ENCODE measurements at regions not wholly inside any gene's neighbourhood (a gene's known extent, or its start where the extent isn't known, plus 50 kb on each side); places are given as distances from the start of the nearest gene placed in this dataset.

DNA sequence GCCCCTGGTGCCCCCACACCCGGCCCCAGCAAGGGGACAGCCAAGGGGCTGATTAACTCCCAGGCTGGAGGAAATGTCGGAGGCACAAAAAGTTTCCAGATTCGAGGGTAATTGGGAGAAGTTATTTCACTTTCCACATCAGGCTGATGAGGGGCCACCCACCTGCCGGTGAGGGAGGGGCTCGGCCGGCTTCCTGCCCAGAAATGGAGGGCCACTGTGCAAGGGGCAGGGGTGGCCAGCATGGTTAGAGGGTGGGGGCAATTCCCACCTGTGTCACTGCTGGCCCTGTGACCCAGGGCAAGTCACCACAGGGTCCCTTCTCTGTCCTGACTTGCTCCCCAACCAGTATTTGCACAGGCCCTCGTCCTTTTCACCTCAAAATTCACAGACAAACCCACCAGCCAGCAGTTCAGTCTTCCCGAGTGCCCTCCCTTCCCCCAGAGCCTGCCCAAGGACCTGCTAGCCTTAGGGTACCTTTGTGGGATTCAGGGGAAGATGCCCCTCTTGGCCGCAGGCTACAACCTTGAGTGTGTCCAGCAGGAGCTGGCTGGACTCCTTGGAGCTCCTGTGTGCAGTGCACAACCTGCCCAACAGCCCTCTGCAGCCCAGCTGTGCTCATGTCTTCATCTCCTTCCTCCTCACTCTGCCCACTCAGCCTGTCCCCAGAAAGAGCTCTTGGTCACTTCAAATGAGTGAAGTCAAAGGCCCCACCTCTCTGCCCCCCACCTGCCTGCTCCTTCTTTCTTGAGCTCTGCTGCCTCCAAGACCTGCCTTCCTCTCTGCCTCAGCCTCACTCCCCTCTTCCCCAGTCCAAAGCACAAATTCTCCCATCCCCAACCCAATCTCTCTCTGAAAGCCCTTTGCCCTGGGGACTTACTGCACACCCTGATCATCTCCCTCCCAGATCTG, 130.5 kb downstream of the BARX1 start:
- H3K9me3 ChIP-seq: no peaks in the 10 kb centered on the region
- no peak overlapping the region for H3K4me3 ChIP-seq
- H3K36me3 ChIP-seq: no peaks in the 10 kb centered on the region
- no peak for DNase-seq
- H3K27me3 ChIP-seq: no peaks in the 10 kb centered on the region

DNA sequence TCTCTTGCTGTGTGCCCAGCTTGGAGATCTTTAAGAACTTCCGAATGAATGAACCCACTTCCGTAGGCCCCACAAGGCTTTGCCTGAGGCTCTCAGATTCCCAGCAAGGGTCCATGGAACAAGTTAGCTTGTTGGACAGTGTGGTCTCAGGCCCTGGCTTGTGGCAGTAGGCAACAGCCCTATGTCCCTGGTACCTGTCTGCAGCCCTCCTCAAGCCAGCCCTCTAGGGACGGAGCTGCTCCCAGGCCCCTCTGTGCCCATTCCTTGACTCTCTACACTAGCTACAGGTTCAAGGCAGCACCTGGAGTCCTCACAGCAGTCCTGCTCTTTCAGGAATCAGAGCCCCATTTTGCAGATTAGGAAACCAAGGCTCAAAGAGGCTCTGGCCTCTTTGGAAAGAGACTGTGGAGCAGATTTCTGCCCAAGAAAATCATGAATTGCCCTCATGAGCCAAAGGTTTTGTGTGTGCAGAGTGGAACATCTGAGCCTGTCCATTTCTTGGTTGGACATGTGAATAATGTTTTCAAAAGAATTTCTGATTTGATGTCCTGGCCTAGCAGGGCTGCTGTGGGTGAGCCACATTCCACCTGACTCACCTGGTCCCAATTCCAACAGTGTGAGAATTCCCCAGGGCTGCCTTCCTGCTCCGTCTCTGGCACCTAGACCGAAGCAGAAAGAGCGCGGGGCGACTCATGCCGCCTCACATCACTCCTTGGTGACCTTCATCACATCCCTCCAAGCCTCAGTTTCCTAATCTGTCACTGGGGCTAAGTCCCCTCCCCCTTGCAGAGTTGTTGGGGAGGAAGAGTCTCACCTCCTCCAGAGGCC, 131.7 kb downstream of the BARX1 start:
- no peak overlapping the region for H3K4me3 ChIP-seq
- H3K9me3 ChIP-seq: no peaks in the 10 kb centered on the region
- no peaks in the 10 kb centered on the region for H3K27me3 ChIP-seq
- H3K36me3 ChIP-seq: no peaks in the 10 kb centered on the region
- no peak for DNase-seq

DNA sequence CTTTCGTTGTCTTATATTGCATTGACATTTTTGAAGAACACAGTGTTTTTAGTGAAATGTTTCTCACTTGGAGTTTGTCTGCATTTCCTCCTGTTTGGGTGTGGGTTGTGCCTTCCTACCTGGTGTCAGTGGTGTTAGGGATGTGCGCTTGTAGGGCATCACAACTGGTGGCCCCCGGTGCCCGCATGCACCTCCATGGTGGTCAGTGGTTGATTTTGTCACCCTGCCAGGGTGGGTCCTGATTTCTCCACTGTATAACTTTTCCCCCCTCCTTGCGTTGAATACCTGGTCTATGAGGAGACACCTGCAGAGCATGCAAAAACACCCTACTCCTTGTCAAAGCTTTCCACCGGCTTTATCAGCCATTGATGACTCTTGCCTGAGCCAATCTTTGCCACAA, 132.9 kb downstream of the BARX1 start:
- DNase-seq: no peak

DNA sequence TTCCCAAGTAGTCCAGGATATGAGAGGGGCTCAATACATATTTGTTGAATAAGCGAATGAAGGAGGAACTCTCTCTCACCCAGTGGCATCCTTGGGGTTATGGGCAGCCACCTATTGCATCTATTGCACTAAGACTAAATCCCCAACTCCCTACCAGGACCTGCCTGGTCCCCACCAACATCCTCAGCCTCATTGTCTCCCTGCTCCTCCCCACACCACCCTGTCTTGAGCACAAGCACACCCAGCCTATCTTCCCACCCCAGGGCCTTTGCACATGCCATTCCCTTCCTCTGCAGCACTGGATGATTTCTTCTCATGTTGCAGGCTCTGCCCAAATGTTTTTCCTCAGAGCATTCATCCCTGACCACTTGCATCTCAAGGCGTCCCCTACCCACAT, 133.8 kb downstream of the BARX1 start:
- no peak for DNase-seq
- no peaks in the 10 kb centered on the region for H3K27me3 ChIP-seq
- no peak overlapping the region for H3K4me3 ChIP-seq
- H3K36me3 ChIP-seq: no peaks in the 10 kb centered on the region
- no peaks in the 10 kb centered on the region for H3K9me3 ChIP-seq

More for the DNA sequence above, 132.9 kb downstream of the BARX1 start:
- Histone ChIP-seq H3K27me3 (no peaks in the 10 kb centered on the region), H3K9me3 (no peaks in the 10 kb centered on the region), H3K36me3 (no peaks in the 10 kb centered on the region), H3K4me3 (no peak overlapping the region)

DNA sequence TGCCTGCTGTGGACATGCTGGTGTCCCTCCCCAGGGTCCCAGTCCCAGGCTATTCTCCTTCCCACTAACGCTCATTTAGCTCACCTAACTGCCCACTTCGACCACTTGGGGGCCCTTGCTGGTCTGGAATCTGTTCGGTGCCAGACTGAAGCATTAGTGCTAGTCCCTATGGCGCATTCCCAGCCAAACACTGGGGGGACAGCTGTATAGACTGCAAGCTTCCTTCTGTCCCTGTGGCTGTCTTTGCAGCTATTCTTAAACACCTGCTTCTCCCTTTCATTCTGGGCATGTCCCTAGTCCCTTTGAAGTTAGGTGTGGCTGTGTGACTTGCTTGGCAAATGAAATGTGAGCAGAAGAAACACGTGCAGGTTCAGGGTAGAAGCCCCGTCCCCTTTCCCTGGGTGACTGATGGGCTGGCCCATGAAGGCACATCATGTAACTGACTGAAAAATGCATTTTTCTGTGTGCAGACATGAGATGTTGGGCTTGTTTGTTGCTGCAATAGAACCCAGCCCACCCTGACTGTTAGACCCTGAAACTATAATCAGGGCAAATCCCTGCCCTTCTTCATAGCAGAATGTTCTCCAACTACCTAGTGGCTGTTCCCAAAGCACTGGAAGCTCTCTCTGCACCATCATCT, 134.4 kb downstream of the BARX1 start:
- Histone ChIP-seq H3K27me3 (no peaks in the 10 kb centered on the region), H3K36me3 (no peaks in the 10 kb centered on the region), H3K9me3 (no peaks in the 10 kb centered on the region), H3K4me3 (no peak overlapping the region)
- DNase-seq: no peak

DNA sequence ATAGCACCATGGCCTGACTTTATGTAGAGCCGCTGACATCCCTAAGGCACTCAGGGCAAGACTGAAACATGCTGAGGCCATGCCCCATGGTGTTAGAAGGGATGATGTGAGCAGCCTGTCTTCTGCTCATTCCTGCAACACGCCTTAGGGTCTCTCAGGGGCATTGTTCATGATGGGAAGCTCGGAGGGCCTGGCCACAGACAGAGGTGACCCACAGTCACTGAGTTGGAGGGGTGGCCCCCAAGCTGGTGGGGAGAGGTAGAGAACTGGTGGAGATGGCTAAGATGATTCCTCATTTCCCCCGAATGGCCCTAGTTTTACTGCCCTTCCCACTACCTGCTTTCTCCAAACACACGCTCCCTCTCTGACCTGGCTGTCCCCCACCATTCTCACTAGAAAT, 135.2 kb downstream of the BARX1 start:
- H3K9me3 ChIP-seq: no peaks in the 10 kb centered on the region
- no peak overlapping the region for H3K4me3 ChIP-seq
- H3K36me3 ChIP-seq: no peaks in the 10 kb centered on the region
- no peak for DNase-seq
- H3K27me3 ChIP-seq: no peaks in the 10 kb centered on the region

DNA sequence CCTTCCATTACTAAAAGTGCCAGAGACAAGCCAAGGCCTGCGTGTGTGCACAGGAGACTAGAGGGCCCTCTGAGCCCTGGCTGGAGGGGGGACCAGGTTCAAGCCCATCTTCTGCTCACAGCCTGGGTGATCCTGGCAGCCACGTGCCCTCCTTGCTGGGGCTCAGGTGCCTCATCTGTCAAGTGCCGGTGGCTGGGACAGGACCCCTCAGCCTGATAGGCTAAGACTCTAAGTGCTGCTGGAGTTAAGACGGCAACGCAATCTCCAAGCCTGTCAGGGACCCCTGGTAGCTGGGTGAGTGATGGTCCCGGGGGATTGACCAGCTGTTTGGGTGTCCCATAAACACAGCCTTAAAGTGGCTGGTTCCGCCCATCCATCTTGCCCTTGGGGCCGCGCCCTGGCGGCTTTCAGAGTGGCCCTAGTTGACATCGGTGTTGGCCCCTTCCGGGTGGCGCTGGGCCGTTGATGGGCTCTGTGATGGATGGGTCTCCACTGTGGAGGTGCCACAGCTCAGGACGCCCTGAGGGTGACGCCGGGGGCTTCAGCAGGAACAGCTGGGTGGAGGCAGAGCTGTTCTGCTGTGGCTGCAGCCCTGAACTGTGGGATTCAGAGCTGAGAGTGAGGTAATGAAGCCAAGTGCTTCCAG, 136.2 kb downstream of the BARX1 start:
- Histone ChIP-seq H3K4me3 (no peak overlapping the region), H3K27me3 (no peaks in the 10 kb centered on the region), H3K36me3 (no peaks in the 10 kb centered on the region), H3K9me3 (no peaks in the 10 kb centered on the region)
- no peak for DNase-seq

DNA sequence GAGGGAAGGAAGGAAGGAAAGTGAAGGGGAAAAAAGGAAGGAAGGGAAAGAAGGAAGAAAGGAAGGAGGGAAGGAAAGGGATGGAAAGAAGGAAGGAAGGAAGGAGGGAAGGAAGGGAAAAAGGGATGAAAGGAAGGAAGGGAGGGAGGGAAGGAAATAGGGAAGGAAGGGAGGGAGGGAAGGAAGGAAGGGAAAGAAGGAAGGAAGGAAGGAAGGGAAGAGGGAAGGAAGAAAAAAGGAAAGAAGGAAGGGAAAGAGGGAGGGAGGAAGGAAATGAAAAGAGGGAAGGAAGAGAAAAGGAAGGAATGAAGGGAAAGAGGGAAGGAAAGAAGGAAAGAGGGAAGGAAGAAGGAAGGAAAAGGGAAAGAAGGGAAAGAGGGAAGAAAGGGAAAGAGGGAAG, 136.9 kb downstream of the BARX1 start:
- no peak for DNase-seq
- Histone ChIP-seq H3K27me3 (no peaks in the 10 kb centered on the region), H3K4me3 (no peak overlapping the region)

DNA sequence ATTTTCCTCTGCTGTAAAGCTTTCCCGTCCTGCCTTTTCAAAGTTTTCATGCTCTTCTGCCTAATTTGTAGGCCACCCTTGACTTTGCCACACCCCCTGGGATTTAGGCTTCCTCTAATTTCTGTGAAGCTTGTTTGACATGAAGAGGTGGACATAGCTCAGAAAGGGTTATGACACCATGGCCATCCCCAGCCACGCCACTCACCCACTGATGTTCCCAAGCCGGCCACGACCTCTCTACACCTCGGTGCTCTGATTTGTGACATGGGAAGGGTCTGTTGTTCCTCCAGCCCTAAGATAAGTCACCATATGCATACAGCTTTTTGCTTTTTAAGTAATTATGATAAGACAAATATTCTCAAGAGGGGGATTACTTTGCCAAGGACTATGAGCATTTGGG, 139.5 kb downstream of the BARX1 start:
- H3K36me3 ChIP-seq: no peaks in the 10 kb centered on the region
- H3K9me3 ChIP-seq: no peaks in the 10 kb centered on the region
- no peaks in the 10 kb centered on the region for H3K27me3 ChIP-seq
- no peak overlapping the region for H3K4me3 ChIP-seq
- DNase-seq: no peak

More for the DNA sequence above, 136.9 kb downstream of the BARX1 start:
- Histone ChIP-seq H3K36me3 (no peaks in the 10 kb centered on the region), H3K9me3 (no peaks in the 10 kb centered on the region)

DNA sequence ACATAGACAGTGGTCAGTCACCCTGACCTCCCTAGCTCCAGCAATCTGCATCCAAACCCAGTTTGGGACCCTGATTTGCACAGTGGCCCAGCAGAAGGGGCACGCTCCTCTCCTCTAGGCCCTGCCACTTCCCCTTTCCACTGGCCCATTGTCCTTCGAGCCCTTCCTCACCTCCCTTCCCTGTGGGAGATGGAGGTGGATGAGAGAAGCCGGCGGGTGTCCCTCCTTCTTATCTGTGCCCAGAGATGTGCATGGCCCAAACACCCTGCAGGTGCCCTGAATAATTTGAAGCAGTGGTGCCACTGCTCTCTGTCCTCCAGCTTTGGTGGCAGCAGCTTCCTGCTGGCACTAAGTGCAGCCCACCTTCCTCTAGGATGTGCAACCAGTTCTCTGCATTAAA, 140.0 kb downstream of the BARX1 start:
- DNase-seq: no peak
- Histone ChIP-seq H3K9me3 (no peaks in the 10 kb centered on the region), H3K4me3 (no peak overlapping the region), H3K36me3 (no peaks in the 10 kb centered on the region), H3K27me3 (no peaks in the 10 kb centered on the region)

DNA sequence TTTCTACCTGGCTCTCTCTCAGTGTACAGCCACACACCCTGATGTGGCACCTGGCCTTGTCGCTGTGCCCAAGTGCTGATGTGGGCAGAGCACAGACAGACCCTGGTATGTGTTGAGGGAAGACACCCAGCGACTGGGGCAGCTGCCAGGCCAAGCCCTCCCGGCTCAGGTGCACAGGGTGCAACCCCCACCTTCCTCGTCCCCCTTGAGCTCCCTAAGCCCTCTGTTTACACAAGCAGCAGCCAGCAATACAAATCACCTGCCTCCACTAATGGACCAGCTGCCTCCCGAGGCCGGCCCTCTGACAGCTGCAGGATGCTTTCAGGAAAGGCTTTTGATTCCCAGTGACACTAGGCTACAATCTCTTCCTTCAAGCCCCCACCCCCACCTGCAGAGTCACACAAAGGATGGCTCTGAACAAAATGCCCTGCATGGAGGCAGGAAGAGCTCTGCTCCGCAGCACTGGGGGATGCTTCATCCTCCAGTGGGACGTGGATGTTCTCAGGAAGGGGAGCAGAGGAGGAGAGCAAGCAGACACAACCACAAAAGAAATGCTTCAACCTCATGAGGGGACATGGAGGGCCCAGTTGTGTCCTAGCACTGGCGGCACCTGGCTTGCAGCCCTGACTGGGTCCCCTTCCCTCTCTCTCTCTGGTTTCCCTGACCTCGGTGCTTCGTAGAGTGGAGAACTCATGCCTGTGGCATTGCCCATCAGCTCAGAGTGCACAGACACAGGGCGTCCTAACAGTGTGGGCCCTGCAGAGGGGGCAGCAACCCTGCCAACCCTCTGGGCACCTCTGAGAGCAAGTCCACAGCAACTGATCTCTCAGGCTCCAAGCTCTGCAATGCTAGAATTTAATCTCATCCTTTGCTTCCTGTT, 140.8 kb downstream of the BARX1 start:
- Histone ChIP-seq H3K27me3 (no peaks in the 10 kb centered on the region), H3K36me3 (no peaks in the 10 kb centered on the region), H3K9me3 (no peaks in the 10 kb centered on the region), H3K4me3 (no peak overlapping the region)
- DNase-seq: no peak

DNA sequence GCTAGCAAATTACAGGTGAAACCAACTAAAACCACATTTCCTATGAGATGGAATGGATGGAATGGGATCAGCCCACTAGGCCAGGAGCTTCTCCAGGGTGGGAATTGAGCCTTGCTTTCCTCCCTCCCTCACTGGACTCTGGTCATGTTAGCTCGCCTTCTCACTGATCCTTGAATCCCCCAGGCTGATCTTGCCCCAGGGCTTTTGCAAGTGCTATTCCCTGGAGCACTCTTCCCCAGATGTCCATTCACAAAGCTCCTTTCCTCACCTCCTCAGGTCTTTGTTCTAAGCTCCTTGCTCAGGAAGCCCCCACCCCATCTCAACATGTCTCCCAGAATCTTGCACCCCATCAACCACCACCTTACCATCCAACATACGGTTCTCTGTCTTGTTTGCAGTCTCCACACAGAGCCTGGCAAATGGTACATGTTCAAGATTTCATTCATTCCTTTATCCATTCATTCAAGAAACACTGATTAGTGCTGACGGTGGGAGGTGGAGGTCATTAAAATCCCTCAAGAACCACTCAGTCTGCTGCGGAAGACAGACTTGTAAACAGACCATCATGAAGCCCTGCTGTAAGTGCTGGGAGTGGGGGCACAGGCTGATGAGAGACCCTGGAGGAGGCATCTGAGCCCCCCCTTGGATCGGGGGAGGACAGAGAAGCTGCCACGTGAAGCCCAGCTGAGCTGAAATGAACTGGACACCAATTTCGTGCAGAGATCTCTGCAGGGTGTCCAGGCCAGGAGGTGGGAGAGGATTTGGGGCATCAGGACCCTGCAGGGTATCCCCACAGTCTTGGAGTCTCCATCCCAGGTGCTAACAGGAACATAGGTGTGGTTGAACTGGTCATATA, 141.7 kb downstream of the BARX1 start:
- no peaks in the 10 kb centered on the region for H3K27me3 ChIP-seq
- H3K9me3 ChIP-seq: no peaks in the 10 kb centered on the region
- DNase-seq: no peak
- no peaks in the 10 kb centered on the region for H3K36me3 ChIP-seq
- no peak overlapping the region for H3K4me3 ChIP-seq

DNA sequence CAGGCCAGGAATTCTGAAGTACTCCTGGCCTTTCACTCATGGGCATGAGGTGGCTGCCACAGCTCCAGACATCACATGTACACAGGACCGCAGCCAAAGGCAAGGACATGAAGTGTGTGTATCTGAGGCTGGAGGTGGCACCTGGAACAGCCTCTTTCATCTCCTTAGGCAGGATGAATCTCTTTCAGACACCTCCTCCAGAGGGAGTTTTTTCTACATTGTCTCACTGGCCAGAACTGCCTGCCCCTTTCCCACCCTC, 142.8 kb downstream of the BARX1 start:
- Histone ChIP-seq H3K4me3 (no peak overlapping the region), H3K36me3 (no peaks in the 10 kb centered on the region), H3K9me3 (no peaks in the 10 kb centered on the region), H3K27me3 (no peaks in the 10 kb centered on the region)
- no peak for DNase-seq

DNA sequence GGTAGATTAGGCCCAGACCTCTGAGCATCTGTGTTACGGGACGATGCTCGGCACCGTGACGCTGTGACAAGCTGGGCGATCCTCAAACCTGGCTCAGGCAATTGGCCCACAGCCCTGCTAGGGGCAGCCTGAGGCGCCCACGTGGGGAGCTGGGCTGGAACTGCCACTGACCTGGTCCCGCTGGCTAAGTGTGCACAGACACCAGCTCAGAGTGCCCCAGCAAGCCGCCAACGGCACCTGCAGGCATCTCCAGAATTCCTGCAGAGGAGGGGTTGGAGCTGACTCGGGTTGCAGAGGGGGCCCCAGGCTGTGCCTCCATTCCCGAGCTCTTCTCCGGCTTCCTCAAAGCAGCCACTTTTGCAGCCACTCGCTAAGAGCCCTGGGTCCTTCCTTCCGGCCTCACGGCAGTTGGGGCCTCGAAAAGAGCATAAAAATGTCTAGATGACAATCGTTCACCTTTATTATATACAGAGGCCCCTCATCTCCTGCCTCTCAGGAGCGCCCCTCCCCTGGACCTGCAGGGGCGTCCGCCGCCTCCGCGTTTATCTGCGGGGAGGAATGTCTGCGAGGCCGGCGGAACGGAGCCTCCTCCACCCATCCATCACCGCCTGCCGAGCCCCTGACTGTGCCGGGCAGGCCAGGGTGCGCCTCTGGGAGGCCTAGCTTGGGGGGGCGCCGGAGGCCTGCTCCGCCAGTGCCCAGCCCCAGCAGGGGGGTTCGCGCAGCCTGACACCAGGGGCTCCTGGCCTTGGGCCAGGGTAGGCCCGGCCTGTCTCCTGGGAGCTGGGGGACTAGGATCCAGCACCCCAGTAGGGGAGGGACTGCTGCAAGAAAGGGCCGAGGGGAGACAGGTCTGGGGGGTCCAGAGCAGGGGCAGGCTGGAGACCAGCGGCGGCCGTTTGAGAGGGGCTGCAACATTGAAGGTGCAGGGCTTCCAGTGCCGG, 144.9 kb downstream of the BARX1 start:
- no peak overlapping the region for H3K4me3 ChIP-seq

More for the DNA sequence above, 144.9 kb downstream of the BARX1 start:
- Histone ChIP-seq H3K27me3 (no peaks in the 10 kb centered on the region), H3K36me3 (no peaks in the 10 kb centered on the region), H3K9me3 (no peaks in the 10 kb centered on the region)
- no peak for DNase-seq
